ENCODE measurements at regions not wholly inside any gene's neighbourhood (a gene's known extent, or its start where the extent isn't known, plus 50 kb on each side); places are given as distances from the start of the nearest gene placed in this dataset.

DNA sequence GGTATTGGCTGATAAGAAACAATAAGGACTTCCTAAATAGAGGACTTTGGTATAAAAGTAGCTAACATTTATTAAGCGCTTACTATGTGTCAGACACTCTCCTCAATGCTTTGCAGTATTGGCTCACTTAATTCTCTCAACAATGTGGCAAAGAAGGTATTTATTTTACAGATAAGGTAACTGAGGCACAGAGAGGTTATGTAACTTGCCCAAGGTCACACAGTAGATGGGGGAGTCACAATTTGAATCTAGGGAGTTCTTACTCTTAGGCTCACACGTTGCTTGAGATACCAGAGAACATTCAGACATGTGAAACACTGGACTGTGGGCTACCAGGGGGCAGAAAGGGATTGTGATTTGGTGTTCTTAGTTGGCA lies 60.8 kb upstream of the GPR158 start:
- TF ChIP-seq EZH2 (IDR thresholded peaks at IDR 0.05; ENCODE audit: borderline replicate concordance) (no peak), EZH2phosphoT487 (IDR thresholded peaks at IDR 0.05; ENCODE audit: low read depth, severe bottlenecking, unreplicated experiment) (no peak)
- TF ChIP-seq, protein P1, sequence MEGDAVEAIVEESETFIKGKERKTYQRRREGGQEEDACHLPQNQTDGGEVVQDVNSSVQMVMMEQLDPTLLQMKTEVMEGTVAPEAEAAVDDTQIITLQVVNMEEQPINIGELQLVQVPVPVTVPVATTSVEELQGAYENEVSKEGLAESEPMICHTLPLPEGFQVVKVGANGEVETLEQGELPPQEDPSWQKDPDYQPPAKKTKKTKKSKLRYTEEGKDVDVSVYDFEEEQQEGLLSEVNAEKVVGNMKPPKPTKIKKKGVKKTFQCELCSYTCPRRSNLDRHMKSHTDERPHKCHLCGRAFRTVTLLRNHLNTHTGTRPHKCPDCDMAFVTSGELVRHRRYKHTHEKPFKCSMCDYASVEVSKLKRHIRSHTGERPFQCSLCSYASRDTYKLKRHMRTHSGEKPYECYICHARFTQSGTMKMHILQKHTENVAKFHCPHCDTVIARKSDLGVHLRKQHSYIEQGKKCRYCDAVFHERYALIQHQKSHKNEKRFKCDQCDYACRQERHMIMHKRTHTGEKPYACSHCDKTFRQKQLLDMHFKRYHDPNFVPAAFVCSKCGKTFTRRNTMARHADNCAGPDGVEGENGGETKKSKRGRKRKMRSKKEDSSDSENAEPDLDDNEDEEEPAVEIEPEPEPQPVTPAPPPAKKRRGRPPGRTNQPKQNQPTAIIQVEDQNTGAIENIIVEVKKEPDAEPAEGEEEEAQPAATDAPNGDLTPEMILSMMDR (IDR thresholded peaks at IDR 0.05; ENCODE audit: poor library complexity) = no peak
- DNase-seq (ENCODE audit: low spot score) = no peak
- H3K27ac ChIP-seq = no peak overlapping the region
- 92% methylated on average over 2 of the region's 2 CpGs for WGBS (ENCODE audit: low lambda C conversion rate, missing lambda C conversion rate)
- no peak overlapping the region for H3K4me3 ChIP-seq
- H2AFZ ChIP-seq = no peak overlapping the region
- no peaks in the 10 kb centered on the region for H3K79me2 ChIP-seq
- no peaks in the 10 kb centered on the region for H3K27me3 ChIP-seq
- no peaks in the 10 kb centered on the region for H4K20me1 ChIP-seq (ENCODE audit: insufficient read depth, poor library complexity, severe bottlenecking)
- H3K9me2 ChIP-seq (replicated peaks; ENCODE audit: insufficient read depth) = no peaks in the 10 kb centered on the region
- H3K4me2 ChIP-seq = no peak overlapping the region
- no peaks in the 10 kb centered on the region for H3K9me3 ChIP-seq (ENCODE audit: low read depth)
- no peaks in the 10 kb centered on the region for H3K4me1 ChIP-seq (ENCODE audit: insufficient read depth)
- no peaks in the 10 kb centered on the region for H3K36me3 ChIP-seq (replicated peaks; ENCODE audit: insufficient read depth, low read depth)

DNA sequence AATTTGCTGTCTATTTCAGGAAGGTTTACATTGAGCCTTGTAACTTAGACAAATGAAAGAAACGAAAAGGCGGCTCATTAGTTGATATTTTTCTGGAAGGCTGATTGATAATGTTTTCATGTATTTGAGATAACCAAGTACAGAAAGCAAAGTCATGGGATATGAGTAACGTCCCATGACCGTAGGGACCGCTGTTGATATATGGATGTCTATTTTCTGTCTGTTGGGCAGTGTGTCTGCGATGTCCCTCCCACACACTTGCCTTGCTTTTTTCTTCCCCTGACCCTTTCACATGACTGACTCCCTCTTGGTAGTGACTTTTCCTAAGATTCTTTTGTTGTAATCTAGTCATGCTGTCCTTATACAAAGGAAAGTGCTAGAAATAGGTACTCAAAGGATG lies 57.0 kb upstream of the GPR158 start:
- no peak for DNase-seq (ENCODE audit: low spot score)
- H3K4me3 ChIP-seq = no peak overlapping the region
- H3K9me2 ChIP-seq (replicated peaks; ENCODE audit: insufficient read depth) = no peaks in the 10 kb centered on the region
- no peak overlapping the region for H3K4me2 ChIP-seq
- no peaks in the 10 kb centered on the region for H3K79me2 ChIP-seq
- H3K4me1 ChIP-seq (ENCODE audit: insufficient read depth) = no peaks in the 10 kb centered on the region
- no peaks in the 10 kb centered on the region for H3K36me3 ChIP-seq (replicated peaks; ENCODE audit: insufficient read depth, low read depth)
- 94% methylated on average over 6 of the region's 6 CpGs for WGBS (ENCODE audit: low lambda C conversion rate, missing lambda C conversion rate)
- H3K27ac ChIP-seq = no peak overlapping the region
- H3K27me3 ChIP-seq = no peaks in the 10 kb centered on the region
- no peaks in the 10 kb centered on the region for H4K20me1 ChIP-seq (ENCODE audit: insufficient read depth, poor library complexity, severe bottlenecking)
- no peak overlapping the region for H2AFZ ChIP-seq
- H3K9me3 ChIP-seq (ENCODE audit: low read depth) = no peaks in the 10 kb centered on the region
- no peak for TF ChIP-seq EZH2phosphoT487 (IDR thresholded peaks at IDR 0.05; ENCODE audit: low read depth, severe bottlenecking, unreplicated experiment)
- no peak for TF ChIP-seq EZH2 (IDR thresholded peaks at IDR 0.05; ENCODE audit: borderline replicate concordance)
- TF ChIP-seq, protein P1 (IDR thresholded peaks at IDR 0.05; ENCODE audit: poor library complexity) = no peak

DNA sequence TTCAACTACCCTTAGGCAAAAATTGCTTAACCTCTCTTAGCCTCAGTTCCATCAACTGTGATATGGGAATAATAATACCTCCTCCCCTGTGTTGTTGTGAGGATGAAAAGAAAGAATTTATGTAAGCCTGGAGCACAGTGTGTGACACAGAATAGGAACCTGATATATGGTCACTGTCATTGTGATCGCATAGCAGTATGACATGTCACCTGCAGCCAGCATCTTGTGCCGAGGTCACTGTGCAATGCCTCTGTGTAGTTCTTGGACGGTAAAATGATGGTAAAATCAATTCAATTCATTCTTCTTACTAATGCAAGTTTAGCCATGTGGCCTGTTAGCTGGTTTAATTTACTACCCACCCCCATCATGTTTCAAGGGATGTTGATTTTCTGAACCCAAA lies 54.6 kb upstream of the GPR158 start:
- H3K27ac ChIP-seq = no peak overlapping the region
- no peaks in the 10 kb centered on the region for H3K9me2 ChIP-seq (replicated peaks; ENCODE audit: insufficient read depth)
- H3K36me3 ChIP-seq (replicated peaks; ENCODE audit: insufficient read depth, low read depth) = no peaks in the 10 kb centered on the region
- no peak for TF ChIP-seq EZH2 (IDR thresholded peaks at IDR 0.05; ENCODE audit: borderline replicate concordance)
- TF ChIP-seq, protein P1 (IDR thresholded peaks at IDR 0.05; ENCODE audit: poor library complexity) = no peak
- no peaks in the 10 kb centered on the region for H3K27me3 ChIP-seq
- no peak overlapping the region for H2AFZ ChIP-seq
- no peaks in the 10 kb centered on the region for H4K20me1 ChIP-seq (ENCODE audit: insufficient read depth, poor library complexity, severe bottlenecking)
- WGBS (ENCODE audit: low lambda C conversion rate, missing lambda C conversion rate) = 91% methylated on average over 3 of the region's 3 CpGs
- H3K79me2 ChIP-seq = no peaks in the 10 kb centered on the region
- H3K4me1 ChIP-seq (ENCODE audit: insufficient read depth) = no peaks in the 10 kb centered on the region
- H3K9me3 ChIP-seq (ENCODE audit: low read depth) = no peaks in the 10 kb centered on the region
- no peak for DNase-seq (ENCODE audit: low spot score)
- no peak overlapping the region for H3K4me2 ChIP-seq
- H3K4me3 ChIP-seq = no peak overlapping the region

All from hepatocyte (in vitro differentiated cells).